ENCODE measurements at regions not wholly inside any gene's neighbourhood (a gene's known extent, or its start where the extent isn't known, plus 50 kb on each side); places are given as distances from the start of the nearest gene placed in this dataset.

DNA sequence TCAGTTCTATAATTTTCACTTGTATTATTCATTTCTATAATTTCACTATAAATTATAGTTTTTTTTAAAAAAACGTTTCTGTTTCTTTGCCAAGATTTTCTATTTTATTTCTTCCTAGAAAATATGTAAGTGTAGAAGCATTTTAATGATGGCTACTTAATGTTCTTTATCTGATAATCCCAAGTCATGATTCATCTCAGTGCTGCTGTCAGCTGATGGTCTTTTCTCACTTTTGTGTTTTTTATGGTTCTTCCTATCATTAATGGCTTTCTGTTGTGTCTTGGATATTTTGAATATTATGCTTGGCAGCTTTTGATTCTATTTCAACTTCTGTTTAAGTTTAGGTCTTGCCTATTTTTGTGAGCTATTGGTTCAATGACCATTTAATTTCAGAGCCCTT lies 268.6 kb downstream of the BAMBI start:
- Histone ChIP-seq H3K9me3 (ENCODE audit: insufficient read depth, low read depth, low read length) (no peaks in the 10 kb centered on the region), H3K4me1 (ENCODE audit: insufficient read depth, low read length, poor library complexity, severe bottlenecking) (no peaks in the 10 kb centered on the region), H2AFZ (ENCODE audit: low read length) (no peak overlapping the region), H3K4me2 (ENCODE audit: low read depth, low read length, poor library complexity, severe bottlenecking) (no peak overlapping the region), H3K36me3 (ENCODE audit: insufficient read depth, low read length) (no peaks in the 10 kb centered on the region), H3F3A (ENCODE audit: low read depth) (no peaks in the 10 kb centered on the region), H3K9ac (ENCODE audit: low read depth, low read length, poor library complexity, severe bottlenecking) (no peak overlapping the region), H3K9me2 (replicated peaks; ENCODE audit: low read depth, low read length) (no peaks in the 10 kb centered on the region; the same call in 1 of the 2 replicates), H3K4me3 (ENCODE audit: low read length, poor library complexity, severe bottlenecking) (no peak overlapping the region), H4K20me1 (ENCODE audit: insufficient read depth, low read length, poor library complexity, severe bottlenecking) (no peaks in the 10 kb centered on the region), H3K27me3 (ENCODE audit: insufficient read depth, low read length, poor library complexity, severe bottlenecking) (no peaks in the 10 kb centered on the region), H3K79me2 (ENCODE audit: insufficient read depth, low read length) (no peaks in the 10 kb centered on the region)
- TF ChIP-seq EZH2phosphoT487 (IDR thresholded peaks at IDR 0.05; ENCODE audit: borderline replicate concordance) (no peak), CTCF (conservative IDR thresholded peaks at IDR 0.05; ENCODE audit: low read length) (no peak)

- Histone ChIP-seq H3K4me1 (ENCODE audit: insufficient read depth, low read length, poor library complexity, severe bottlenecking) (no peaks in the 10 kb centered on the region), H3K9me3 (ENCODE audit: insufficient read depth, low read depth, low read length) (no peaks in the 10 kb centered on the region), H3K9me2 (replicated peaks; ENCODE audit: low read depth, low read length) (no peaks in the 10 kb centered on the region; the same call in 1 of the 2 replicates), H3K79me2 (ENCODE audit: insufficient read depth, low read length) (no peaks in the 10 kb centered on the region), H3F3A (ENCODE audit: low read depth) (no peaks in the 10 kb centered on the region), H3K4me3 (ENCODE audit: low read length, poor library complexity, severe bottlenecking) (no peak overlapping the region), H3K4me2 (ENCODE audit: low read depth, low read length, poor library complexity, severe bottlenecking) (no peak overlapping the region), H2AFZ (ENCODE audit: low read length) (no peak overlapping the region), H4K20me1 (ENCODE audit: insufficient read depth, low read length, poor library complexity, severe bottlenecking) (no peaks in the 10 kb centered on the region), H3K36me3 (ENCODE audit: insufficient read depth, low read length) (no peaks in the 10 kb centered on the region), H3K27me3 (ENCODE audit: insufficient read depth, low read length, poor library complexity, severe bottlenecking) (no peaks in the 10 kb centered on the region), H3K9ac (ENCODE audit: low read depth, low read length, poor library complexity, severe bottlenecking) (no peak overlapping the region)
- TF ChIP-seq CTCF (conservative IDR thresholded peaks at IDR 0.05; ENCODE audit: low read length) (no peak), EZH2phosphoT487 (IDR thresholded peaks at IDR 0.05; ENCODE audit: borderline replicate concordance) (no peak)
Observed at GRCh38 chr10:28946479-28946878, 269.2 kb downstream of the BAMBI start.

- H3K79me2 ChIP-seq (ENCODE audit: insufficient read depth, low read length) = no peaks in the 10 kb centered on the region
- H3K4me2 ChIP-seq (ENCODE audit: low read depth, low read length, poor library complexity, severe bottlenecking) = no peak overlapping the region
- H4K20me1 ChIP-seq (ENCODE audit: insufficient read depth, low read length, poor library complexity, severe bottlenecking) = no peaks in the 10 kb centered on the region
- no peak overlapping the region for H3K4me3 ChIP-seq (ENCODE audit: low read length, poor library complexity, severe bottlenecking)
- H3K9me2 ChIP-seq (replicated peaks; ENCODE audit: low read depth, low read length) = no peaks in the 10 kb centered on the region; the same call in 1 of the 2 replicates
- no peaks in the 10 kb centered on the region for H3K4me1 ChIP-seq (ENCODE audit: insufficient read depth, low read length, poor library complexity, severe bottlenecking)
- H3K27me3 ChIP-seq (ENCODE audit: insufficient read depth, low read length, poor library complexity, severe bottlenecking) = no peaks in the 10 kb centered on the region
- H3F3A ChIP-seq (ENCODE audit: low read depth) = no peaks in the 10 kb centered on the region
- TF ChIP-seq EZH2phosphoT487 (IDR thresholded peaks at IDR 0.05; ENCODE audit: borderline replicate concordance) (no peak), CTCF (conservative IDR thresholded peaks at IDR 0.05; ENCODE audit: low read length) (no peak)
- H3K9me3 ChIP-seq (ENCODE audit: insufficient read depth, low read depth, low read length) = no peaks in the 10 kb centered on the region
- no peak overlapping the region for H2AFZ ChIP-seq (ENCODE audit: low read length)
- no peaks in the 10 kb centered on the region for H3K36me3 ChIP-seq (ENCODE audit: insufficient read depth, low read length)
- no peak overlapping the region for H3K9ac ChIP-seq (ENCODE audit: low read depth, low read length, poor library complexity, severe bottlenecking)
Observed at GRCh38 chr10:28947171-28947570, 269.9 kb downstream of the BAMBI start.

Data from Loucy (cell line).